ENCODE measurements at regions not wholly inside any gene's neighbourhood (a gene's known extent, or its start where the extent isn't known, plus 50 kb on each side); places are given as distances from the start of the nearest gene placed in this dataset.

GRCh38 chr9:93829271-93830011, 125.7 kb downstream of the BARX1 start:
- DNase-seq (ENCODE audit: low spot score): no peak

GRCh38 chr9:93828331-93829097, 126.6 kb downstream of the BARX1 start:
- DNase-seq (ENCODE audit: low spot score): no peak

- no peak for DNase-seq (ENCODE audit: low spot score)
Observed at GRCh38 chr9:93827545-93828330, 127.4 kb downstream of the BARX1 start.

GRCh38 chr9:93826905-93827544, 128.1 kb downstream of the BARX1 start:
- DNase-seq (ENCODE audit: low spot score): no peak

- no peak for DNase-seq (ENCODE audit: low spot score)
Observed at GRCh38 chr9:93826209-93826608, 128.9 kb downstream of the BARX1 start.

- DNase-seq (ENCODE audit: low spot score): no peak
Observed at GRCh38 chr9:93825348-93826115, 129.6 kb downstream of the BARX1 start.

GRCh38 chr9:93824386-93825294, 130.5 kb downstream of the BARX1 start:
- DNase-seq (ENCODE audit: low spot score): no peak

- DNase-seq (ENCODE audit: low spot score): no peak
Observed at GRCh38 chr9:93823245-93824072, 131.7 kb downstream of the BARX1 start.

- DNase-seq (ENCODE audit: low spot score): no peak
Observed at GRCh38 chr9:93822229-93822628, 132.9 kb downstream of the BARX1 start.

- DNase-seq (ENCODE audit: low spot score): no peak
Observed at GRCh38 chr9:93821307-93821703, 133.8 kb downstream of the BARX1 start.

GRCh38 chr9:93820667-93821306, 134.4 kb downstream of the BARX1 start:
- DNase-seq (ENCODE audit: low spot score): no peak

- DNase-seq (ENCODE audit: low spot score): no peak
Observed at GRCh38 chr9:93819905-93820304, 135.2 kb downstream of the BARX1 start.

GRCh38 chr9:93818827-93819472, 136.2 kb downstream of the BARX1 start:
- no peak for DNase-seq (ENCODE audit: low spot score)

- DNase-seq (ENCODE audit: low spot score): no peak
Observed at GRCh38 chr9:93818237-93818636, 136.9 kb downstream of the BARX1 start.

- DNase-seq (ENCODE audit: low spot score): no peak
Observed at GRCh38 chr9:93815677-93816076, 139.5 kb downstream of the BARX1 start.

GRCh38 chr9:93815135-93815534, 140.0 kb downstream of the BARX1 start:
- DNase-seq (ENCODE audit: low spot score): no peak

GRCh38 chr9:93814077-93814956, 140.8 kb downstream of the BARX1 start:
- DNase-seq (ENCODE audit: low spot score): no peak
